DND-41 (cell line): ENCODE measurements at regions not wholly inside any gene's neighbourhood (a gene's known extent, or its start where the extent isn't known, plus 50 kb on each side); places are given as distances from the start of the nearest gene placed in this dataset.

Experiments
- CTCF ChIP-seq: IDR thresholded peaks from 2 replicates; pipeline ENCODE4 v1.5.1; 2012; ENCODE audit warnings: borderline replicate concordance, low read length, moderate library complexity, mild to moderate bottlenecking; ENCODE audit not compliant: poor library complexity, severe bottlenecking; ENCODE audit errors: extremely low read depth
- EZH2 ChIP-seq: IDR thresholded peaks from 3 replicates; pipeline ENCODE4 v1.6.1; 2012; ENCODE audit warnings: borderline replicate concordance, low read depth, mild to moderate bottlenecking, moderate library complexity, low read length, inconsistent platforms; ENCODE audit not compliant: severe bottlenecking

GRCh38 chr1:56120021-56120420 lies 459.3 kb downstream of the PLPP3 start:
- TF ChIP-seq CTCF (no peak), EZH2 (no peak)
